GM19240 (cell line): ENCODE measurements at regions not wholly inside any gene's neighbourhood (a gene's known extent, or its start where the extent isn't known, plus 50 kb on each side); places are given as distances from the start of the nearest gene placed in this dataset.

Source experiments
- DNase-seq: peaks from one replicate; pipeline ENCODE4 v3.0.0; 2011; ENCODE audit warnings: low spot score; ENCODE audit not compliant: insufficient read length

- DNase-seq = no peak
Observed at GRCh38 chr10:78292982-78293865, 259.6 kb downstream of the RPS24 start.

DNA sequence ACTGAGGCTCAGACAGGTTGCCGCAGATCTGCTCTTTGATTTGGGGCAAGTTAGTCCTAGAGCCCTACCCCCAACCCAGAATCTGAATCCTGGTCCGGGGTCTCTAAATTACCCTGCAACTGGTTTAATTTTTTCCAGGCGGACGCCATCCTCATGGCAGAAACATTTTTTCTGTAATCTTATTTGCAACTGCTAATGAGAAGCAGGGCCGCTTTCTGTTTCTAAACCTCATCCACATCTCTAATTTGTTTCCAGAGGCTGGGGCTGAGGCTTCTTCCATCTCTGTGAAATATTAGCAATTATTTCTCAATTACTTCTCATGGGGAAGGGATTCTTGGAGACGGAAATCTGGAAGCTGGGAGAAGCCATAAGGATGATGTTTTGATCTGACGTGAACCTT lies 261.6 kb downstream of the RPS24 start:
- no peak for DNase-seq

DNA sequence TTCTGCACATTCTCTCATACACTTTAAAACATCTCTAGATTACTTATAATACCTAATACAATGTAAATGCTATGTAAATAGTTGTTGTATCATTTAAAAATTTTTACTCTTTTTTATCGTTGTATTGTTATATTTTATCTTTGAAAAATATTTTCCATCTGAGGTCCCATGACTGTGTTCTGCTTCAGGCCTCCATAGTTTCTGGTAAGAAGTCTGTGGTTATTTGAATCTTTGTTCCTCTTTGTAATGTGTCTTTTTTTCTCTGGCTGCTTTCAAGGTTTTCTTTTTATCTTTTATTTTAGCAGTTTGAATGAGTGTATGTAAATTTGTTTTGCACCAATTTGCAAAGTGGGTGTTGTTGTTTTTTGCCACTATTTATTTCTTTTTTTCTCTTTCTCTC lies 263.1 kb downstream of the RPS24 start:
- no peak for DNase-seq

GRCh38 chr10:78297997-78298396 lies 264.3 kb downstream of the RPS24 start:
- DNase-seq = no peak

- no peak for DNase-seq
Observed at GRCh38 chr10:78298835-78299234, 265.2 kb downstream of the RPS24 start.

GRCh38 chr10:78299851-78300468 lies 266.3 kb downstream of the RPS24 start:
- no peak for DNase-seq

- DNase-seq = no peak
Observed at GRCh38 chr10:78300526-78300925, 266.9 kb downstream of the RPS24 start.

GRCh38 chr10:78301481-78301880 lies 267.8 kb downstream of the RPS24 start:
- no peak for DNase-seq

DNA sequence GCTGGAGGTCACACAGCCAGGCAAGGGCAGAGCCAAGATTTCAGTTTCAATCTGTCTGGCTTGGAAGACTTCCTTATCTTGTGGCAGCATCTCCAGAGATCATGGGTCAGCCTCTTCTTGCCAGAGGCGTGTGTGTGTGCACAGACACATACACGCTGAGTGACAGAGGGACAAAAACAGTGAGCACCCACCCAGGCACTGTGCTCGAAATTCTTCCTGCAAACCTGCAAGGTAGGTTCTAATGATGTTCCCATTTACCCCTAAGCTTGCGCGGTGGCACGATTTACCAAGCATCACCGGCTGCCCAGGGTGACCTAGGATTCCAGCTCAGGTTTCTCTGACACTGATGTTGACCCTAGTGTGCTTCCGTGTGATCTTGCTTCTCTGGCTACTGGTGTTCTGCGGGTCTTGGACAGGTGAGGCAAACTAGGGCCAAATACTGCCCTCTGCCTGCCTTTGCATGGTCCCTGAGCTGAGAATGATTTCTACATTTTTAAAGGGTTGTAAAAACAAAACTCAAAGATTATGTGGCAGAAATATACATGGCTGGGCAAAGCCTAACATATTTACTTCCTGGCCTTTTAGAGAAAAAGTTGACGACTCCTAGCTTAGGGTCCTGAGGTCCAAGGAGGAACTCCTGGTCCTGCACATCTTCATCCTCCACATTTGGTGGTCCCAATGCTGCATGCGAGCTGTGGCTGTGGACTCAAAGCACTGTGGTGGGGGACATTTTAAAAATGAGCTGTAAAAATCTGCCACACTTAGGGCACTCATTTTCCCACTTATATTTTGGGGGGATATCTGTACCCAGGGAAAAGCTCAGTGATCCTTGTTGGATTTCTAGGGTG lies 268.5 kb downstream of the RPS24 start:
- no peak for DNase-seq

DNA sequence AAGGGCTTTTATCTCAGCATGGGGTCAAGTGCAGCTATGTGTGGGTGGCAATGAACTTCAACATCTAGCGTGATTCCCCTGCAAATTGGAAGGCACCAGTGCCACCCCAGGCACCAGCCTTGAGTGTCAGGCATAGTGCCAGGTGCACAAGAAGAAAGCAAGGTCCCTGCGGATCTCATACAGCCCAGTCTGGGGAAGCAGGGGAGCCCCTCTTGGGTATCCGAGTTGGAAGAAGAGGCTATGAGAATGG lies 269.0 kb downstream of the RPS24 start:
- DNase-seq = no peak

- peak; percentile 93 for DNase-seq
Observed at GRCh38 chr10:78302989-78303854, 269.6 kb downstream of the RPS24 start.

GRCh38 chr10:78304091-78305045 lies 270.7 kb downstream of the RPS24 start:
- DNase-seq = no peak

GRCh38 chr10:78305311-78305710 lies 271.6 kb downstream of the RPS24 start:
- DNase-seq = no peak

GRCh38 chr10:78306358-78306757 lies 272.7 kb downstream of the RPS24 start:
- DNase-seq = no peak

- no peak for DNase-seq
Observed at GRCh38 chr10:78307576-78307975, 273.9 kb downstream of the RPS24 start.

DNA sequence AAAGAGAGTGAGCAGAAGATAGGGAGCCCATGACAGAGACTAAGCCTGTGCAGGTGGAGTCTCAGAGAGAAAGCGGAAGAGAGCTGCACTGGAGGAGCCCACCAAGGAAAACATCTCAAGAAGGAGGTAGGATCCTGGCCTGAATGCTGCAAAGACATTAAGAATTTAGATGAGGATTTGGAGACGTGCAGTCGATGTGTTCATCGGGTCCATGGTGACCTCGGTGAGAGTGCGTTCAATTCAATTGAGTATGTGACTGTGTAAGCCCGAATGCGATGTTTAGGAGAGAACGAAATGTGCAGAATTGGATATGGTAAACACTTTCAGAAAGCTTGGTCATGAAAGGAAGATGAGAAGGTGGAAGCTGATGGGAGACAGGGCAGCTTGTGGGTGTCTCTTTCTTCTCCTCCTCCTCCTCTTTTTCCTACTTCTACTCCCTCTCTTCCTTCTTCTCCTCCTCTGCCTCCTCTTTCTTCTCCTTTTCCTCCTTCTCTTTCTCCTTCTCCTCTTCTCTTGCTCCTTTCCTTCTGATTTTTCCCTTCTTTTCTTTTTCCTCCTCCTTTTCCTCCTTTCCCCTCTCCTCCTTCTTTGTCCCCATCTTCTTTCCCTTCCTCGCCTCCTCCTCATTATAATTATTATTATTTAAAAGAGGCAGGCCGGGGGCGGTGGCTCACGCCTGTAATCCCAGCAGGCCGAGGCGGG lies 276.0 kb downstream of the RPS24 start:
- DNase-seq = no peak

DNA sequence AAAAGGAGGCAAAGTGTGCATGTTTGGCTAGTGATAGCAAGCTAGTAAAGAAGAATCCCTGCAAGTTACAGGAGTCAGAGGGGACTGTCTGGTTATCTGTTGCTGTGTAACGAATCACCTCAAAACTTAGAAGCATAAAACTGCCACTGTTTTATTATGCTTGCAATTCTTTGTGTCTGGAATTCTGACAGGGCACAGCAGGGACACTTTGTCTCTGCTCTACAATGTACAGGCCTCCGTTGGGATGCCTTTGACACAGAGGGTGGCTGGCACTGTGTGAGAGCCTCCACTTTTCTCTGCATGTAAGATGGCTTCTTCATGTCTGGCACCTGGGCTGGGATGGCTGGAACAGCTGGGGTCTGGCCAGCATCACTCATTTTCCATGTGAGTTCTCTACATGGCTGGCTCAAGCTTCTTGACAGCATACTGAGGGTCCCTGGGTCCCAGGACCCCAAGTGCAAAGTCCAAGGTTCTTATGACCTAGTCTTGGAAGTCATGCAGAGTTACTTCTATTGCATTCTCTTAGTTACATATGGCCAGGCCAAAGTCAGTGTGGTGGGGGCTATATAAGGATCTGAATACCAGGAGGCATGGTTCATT lies 276.9 kb downstream of the RPS24 start:
- DNase-seq = no peak

- DNase-seq = no peak
Observed at GRCh38 chr10:78312197-78313047, 278.8 kb downstream of the RPS24 start.
